ENCODE measurements at regions not wholly inside any gene's neighbourhood (a gene's known extent, or its start where the extent isn't known, plus 50 kb on each side); places are given as distances from the start of the nearest gene placed in this dataset.

GRCh38 chr1:60681095-60681860, 401.1 kb upstream of the NFIA start:
- no TSS peak for BruUV-seq (replicated peaks)
- Histone ChIP-seq H3K27me3 (replicated peaks; ENCODE audit: insufficient read depth, low read depth, low read length, poor library complexity) (peaks cover 26% of the 10 kb centered on the region), H3K27ac (ENCODE audit: low read depth, low read length, poor library complexity, severe bottlenecking) (no peak overlapping the region), H3K4me1 (ENCODE audit: insufficient read depth, low read length, poor library complexity, severe bottlenecking) (no peaks in the 10 kb centered on the region), H3K36me3 (ENCODE audit: insufficient read depth, low read length, poor library complexity, severe bottlenecking) (no peaks in the 10 kb centered on the region), H3K4me3 (ENCODE audit: low read depth, low read length, poor library complexity, severe bottlenecking) (no peak overlapping the region), H3K9me3 (ENCODE audit: low read depth, low read length, poor library complexity, severe bottlenecking) (no peaks in the 10 kb centered on the region)
- no peak for DNase-seq (ENCODE audit: low spot score)
- TF ChIP-seq CTCF (conservative IDR thresholded peaks at IDR 0.05; ENCODE audit: low read depth, low read length) (no peak), EZH2 (IDR thresholded peaks at IDR 0.05; ENCODE audit: borderline replicate concordance, low read depth, low read length, poor library complexity, severe bottlenecking) (no peak)
- POLR2A ChIA-PET (ENCODE audit: low non-redundant PET) = no interaction called here
- intact Hi-C loops (cut with micrococcal nuclease; ENCODE audit: unreplicated experiment) = no loop called here
- CTCF ChIA-PET = no interaction called here

- ChIA-PET CTCF (no interaction called here), POLR2A (ENCODE audit: low non-redundant PET) (interaction anchor here (0.7 kb wide), 1 partner anchor 68 kb away, joined by 4 read pairs; no protein-coding TSS in a partner anchor)
- no peak overlapping the region for H3K4me3 ChIP-seq (ENCODE audit: low read depth, low read length, poor library complexity, severe bottlenecking)
- peaks cover 32% of the 10 kb centered on the region for H3K27me3 ChIP-seq (replicated peaks; ENCODE audit: insufficient read depth, low read depth, low read length, poor library complexity)
- intact Hi-C loops (cut with micrococcal nuclease; ENCODE audit: unreplicated experiment) = no loop called here
- no TSS peak for BruUV-seq (replicated peaks)
- no peaks in the 10 kb centered on the region for H3K9me3 ChIP-seq (ENCODE audit: low read depth, low read length, poor library complexity, severe bottlenecking)
- TF ChIP-seq CTCF (conservative IDR thresholded peaks at IDR 0.05; ENCODE audit: low read depth, low read length) = no peak
- no peak for TF ChIP-seq EZH2 (IDR thresholded peaks at IDR 0.05; ENCODE audit: borderline replicate concordance, low read depth, low read length, poor library complexity, severe bottlenecking)
- DNase-seq (ENCODE audit: low spot score) = no peak
- H3K4me1 ChIP-seq (ENCODE audit: insufficient read depth, low read length, poor library complexity, severe bottlenecking) = no peaks in the 10 kb centered on the region
- H3K36me3 ChIP-seq (ENCODE audit: insufficient read depth, low read length, poor library complexity, severe bottlenecking) = no peaks in the 10 kb centered on the region
- H3K27ac ChIP-seq (ENCODE audit: low read depth, low read length, poor library complexity, severe bottlenecking) = no peak overlapping the region
These were observed 402.6 kb upstream of the NFIA start for GRCh38 chr1:60679524-60680375.

- BruUV-seq (replicated peaks) = no TSS peak
- ChIA-PET POLR2A (ENCODE audit: low non-redundant PET) (interaction anchor here (0.7 kb wide), 1 partner anchor 67 kb away, joined by 4 read pairs; no protein-coding TSS in a partner anchor), CTCF (no interaction called here)
- intact Hi-C loops (cut with micrococcal nuclease; ENCODE audit: unreplicated experiment) = no loop called here
- DNase-seq (ENCODE audit: low spot score) = no peak
- no peaks in the 10 kb centered on the region for H3K9me3 ChIP-seq (ENCODE audit: low read depth, low read length, poor library complexity, severe bottlenecking)
- no peak for TF ChIP-seq EZH2 (IDR thresholded peaks at IDR 0.05; ENCODE audit: borderline replicate concordance, low read depth, low read length, poor library complexity, severe bottlenecking)
- no peak for TF ChIP-seq CTCF (conservative IDR thresholded peaks at IDR 0.05; ENCODE audit: low read depth, low read length)
- H3K36me3 ChIP-seq (ENCODE audit: insufficient read depth, low read length, poor library complexity, severe bottlenecking) = no peaks in the 10 kb centered on the region
- H3K4me3 ChIP-seq (ENCODE audit: low read depth, low read length, poor library complexity, severe bottlenecking) = no peak overlapping the region
- no peaks in the 10 kb centered on the region for H3K4me1 ChIP-seq (ENCODE audit: insufficient read depth, low read length, poor library complexity, severe bottlenecking)
- peaks cover 32% of the 10 kb centered on the region for H3K27me3 ChIP-seq (replicated peaks; ENCODE audit: insufficient read depth, low read depth, low read length, poor library complexity)
- H3K27ac ChIP-seq (ENCODE audit: low read depth, low read length, poor library complexity, severe bottlenecking) = no peak overlapping the region
These were observed 403.6 kb upstream of the NFIA start for GRCh38 chr1:60678802-60679201.

All from A673 (cell line).